ENCODE measurements at regions not wholly inside any gene's neighbourhood (a gene's known extent, or its start where the extent isn't known, plus 50 kb on each side); places are given as distances from the start of the nearest gene placed in this dataset.

GRCh38 chr1:147062956-147063355, 109.3 kb downstream of the PRKAB2 start:
- TF ChIP-seq RELA (IDR thresholded peaks at IDR 0.05; ENCODE audit: borderline replicate concordance, partially characterized antibody) (no peak), SMAD5 (IDR thresholded peaks at IDR 0.05; ENCODE audit: low read depth) (no peak)

Data from GM12878 (cell line).